Rectal smooth muscle tissue (tissue), 1 donor: ENCODE measurements at regions not wholly inside any gene's neighbourhood (a gene's known extent, or its start where the extent isn't known, plus 50 kb on each side); places are given as distances from the start of the nearest gene placed in this dataset.

Source experiments
- H3K27ac ChIP-seq: one replicate; pipeline ENCODE4 v1.7.0; 2013; ENCODE audit warnings: low read depth, low read length, inconsistent platforms
- H3K27me3 ChIP-seq: one replicate; pipeline ENCODE4 v1.7.0; 2013; ENCODE audit warnings: low read length; ENCODE audit not compliant: control insufficient read depth, insufficient read depth
- H3K36me3 ChIP-seq: one replicate; pipeline ENCODE4 v1.7.0; 2013; ENCODE audit warnings: low read length; ENCODE audit not compliant: control insufficient read depth, insufficient read depth
- H3K4me1 ChIP-seq: one replicate; pipeline ENCODE4 v1.7.0; 2013; ENCODE audit warnings: low read length; ENCODE audit not compliant: control insufficient read depth, insufficient read depth
- H3K4me3 ChIP-seq: one replicate; pipeline ENCODE4 v1.7.0; 2013; ENCODE audit warnings: low read length
- H3K9ac ChIP-seq: one replicate; pipeline ENCODE4 v1.7.0; 2013; ENCODE audit warnings: low read length

GRCh38 chr15:31226021-31226420 lies 100.6 kb upstream of the KLF13 start:
- H3K9ac ChIP-seq: no peak overlapping the region
- no peaks in the 10 kb centered on the region for H3K27me3 ChIP-seq
- no peaks in the 10 kb centered on the region for H3K4me1 ChIP-seq
- no peak overlapping the region for H3K4me3 ChIP-seq
- H3K36me3 ChIP-seq: no peaks in the 10 kb centered on the region
- H3K27ac ChIP-seq: no peak overlapping the region

GRCh38 chr15:31227235-31227634 lies 99.4 kb upstream of the KLF13 start:
- H3K9ac ChIP-seq: no peak overlapping the region
- H3K36me3 ChIP-seq: no peaks in the 10 kb centered on the region
- no peak overlapping the region for H3K27ac ChIP-seq
- H3K4me3 ChIP-seq: no peak overlapping the region
- no peaks in the 10 kb centered on the region for H3K4me1 ChIP-seq
- no peaks in the 10 kb centered on the region for H3K27me3 ChIP-seq

- H3K4me3 ChIP-seq: no peak overlapping the region
- no peaks in the 10 kb centered on the region for H3K36me3 ChIP-seq
- no peaks in the 10 kb centered on the region for H3K27me3 ChIP-seq
- H3K9ac ChIP-seq: no peak overlapping the region
- no peak overlapping the region for H3K27ac ChIP-seq
- no peaks in the 10 kb centered on the region for H3K4me1 ChIP-seq
Observed at GRCh38 chr15:31228011-31228484, 98.6 kb upstream of the KLF13 start.

- Histone ChIP-seq H3K4me1 (no peaks in the 10 kb centered on the region), H3K4me3 (no peak overlapping the region), H3K27me3 (no peaks in the 10 kb centered on the region), H3K27ac (no peak overlapping the region), H3K9ac (no peak overlapping the region), H3K36me3 (no peaks in the 10 kb centered on the region)
Observed at GRCh38 chr15:31228980-31229826, 97.4 kb upstream of the KLF13 start.

GRCh38 chr15:31230630-31231485 lies 95.8 kb upstream of the KLF13 start:
- H3K4me3 ChIP-seq: no peak overlapping the region
- peaks cover 5% of the 10 kb centered on the region for H3K4me1 ChIP-seq

GRCh38 chr15:31234815-31235214 lies 91.8 kb upstream of the KLF13 start:
- H3K36me3 ChIP-seq: no peaks in the 10 kb centered on the region
- H3K9ac ChIP-seq: no peak overlapping the region
- no peak overlapping the region for H3K4me3 ChIP-seq
- H3K27ac ChIP-seq: no peak overlapping the region
- peaks cover 20% of the 10 kb centered on the region for H3K4me1 ChIP-seq
- H3K27me3 ChIP-seq: no peaks in the 10 kb centered on the region

More at GRCh38 chr15:31230630-31231485, 95.8 kb upstream of the KLF13 start:
- Histone ChIP-seq H3K27ac (no peak overlapping the region), H3K27me3 (no peaks in the 10 kb centered on the region), H3K36me3 (no peaks in the 10 kb centered on the region), H3K9ac (no peak overlapping the region)

GRCh38 chr15:31235311-31236183 lies 91.1 kb upstream of the KLF13 start:
- Histone ChIP-seq H3K4me1 (peaks cover 20% of the 10 kb centered on the region), H3K36me3 (no peaks in the 10 kb centered on the region), H3K4me3 (no peak overlapping the region), H3K27me3 (no peaks in the 10 kb centered on the region), H3K27ac (peak overlapping the region; percentile 93), H3K9ac (no peak overlapping the region)

GRCh38 chr15:31236184-31237042 lies 90.2 kb upstream of the KLF13 start:
- Histone ChIP-seq H3K4me3 (peak overlapping the region; percentile 22), H3K27me3 (no peaks in the 10 kb centered on the region), H3K4me1 (peaks cover 20% of the 10 kb centered on the region), H3K27ac (peak overlapping the region; percentile 93), H3K9ac (no peak overlapping the region), H3K36me3 (no peaks in the 10 kb centered on the region)

GRCh38 chr15:31237043-31237324 lies 89.7 kb upstream of the KLF13 start:
- Histone ChIP-seq H3K27me3 (no peaks in the 10 kb centered on the region), H3K4me3 (no peak overlapping the region), H3K9ac (no peak overlapping the region), H3K4me1 (peaks cover 20% of the 10 kb centered on the region), H3K27ac (peak overlapping the region; percentile 93), H3K36me3 (no peaks in the 10 kb centered on the region)

GRCh38 chr15:31238906-31239305 lies 87.7 kb upstream of the KLF13 start:
- Histone ChIP-seq H3K4me1 (peaks cover 20% of the 10 kb centered on the region), H3K27ac (no peak overlapping the region), H3K27me3 (no peaks in the 10 kb centered on the region)

GRCh38 chr15:31239409-31239808 lies 87.2 kb upstream of the KLF13 start:
- Histone ChIP-seq H3K27me3 (no peaks in the 10 kb centered on the region), H3K36me3 (no peaks in the 10 kb centered on the region), H3K4me1 (peaks cover 20% of the 10 kb centered on the region), H3K27ac (no peak overlapping the region), H3K4me3 (no peak overlapping the region), H3K9ac (no peak overlapping the region)

More at GRCh38 chr15:31238906-31239305, 87.7 kb upstream of the KLF13 start:
- Histone ChIP-seq H3K9ac (no peak overlapping the region), H3K36me3 (no peaks in the 10 kb centered on the region), H3K4me3 (no peak overlapping the region)
